ENCODE measurements at regions not wholly inside any gene's neighbourhood (a gene's known extent, or its start where the extent isn't known, plus 50 kb on each side); places are given as distances from the start of the nearest gene placed in this dataset.

DNA sequence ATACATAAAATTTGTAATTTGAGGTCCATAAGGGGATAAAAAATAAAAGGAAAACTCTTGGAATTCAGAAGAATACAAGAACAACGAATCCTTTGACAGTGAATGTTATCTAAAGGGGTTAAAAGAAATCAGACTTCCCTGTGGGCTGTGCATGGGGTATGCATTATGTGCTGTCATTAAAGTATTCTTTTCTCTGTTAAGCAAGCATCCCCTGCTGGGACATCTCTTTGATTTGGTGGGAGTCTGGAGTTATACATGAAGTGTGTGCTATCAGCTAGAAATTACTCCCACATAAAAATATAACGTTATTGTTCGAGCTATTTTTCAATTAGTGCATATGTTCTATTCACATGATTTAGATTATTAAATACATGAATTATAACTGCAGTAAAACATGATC is 195.2 kb downstream of the CENPW start:
- TF ChIP-seq, protein P1, sequence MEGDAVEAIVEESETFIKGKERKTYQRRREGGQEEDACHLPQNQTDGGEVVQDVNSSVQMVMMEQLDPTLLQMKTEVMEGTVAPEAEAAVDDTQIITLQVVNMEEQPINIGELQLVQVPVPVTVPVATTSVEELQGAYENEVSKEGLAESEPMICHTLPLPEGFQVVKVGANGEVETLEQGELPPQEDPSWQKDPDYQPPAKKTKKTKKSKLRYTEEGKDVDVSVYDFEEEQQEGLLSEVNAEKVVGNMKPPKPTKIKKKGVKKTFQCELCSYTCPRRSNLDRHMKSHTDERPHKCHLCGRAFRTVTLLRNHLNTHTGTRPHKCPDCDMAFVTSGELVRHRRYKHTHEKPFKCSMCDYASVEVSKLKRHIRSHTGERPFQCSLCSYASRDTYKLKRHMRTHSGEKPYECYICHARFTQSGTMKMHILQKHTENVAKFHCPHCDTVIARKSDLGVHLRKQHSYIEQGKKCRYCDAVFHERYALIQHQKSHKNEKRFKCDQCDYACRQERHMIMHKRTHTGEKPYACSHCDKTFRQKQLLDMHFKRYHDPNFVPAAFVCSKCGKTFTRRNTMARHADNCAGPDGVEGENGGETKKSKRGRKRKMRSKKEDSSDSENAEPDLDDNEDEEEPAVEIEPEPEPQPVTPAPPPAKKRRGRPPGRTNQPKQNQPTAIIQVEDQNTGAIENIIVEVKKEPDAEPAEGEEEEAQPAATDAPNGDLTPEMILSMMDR (IDR thresholded peaks at IDR 0.05): no peak
- no peak for TF ChIP-seq POLR2A (IDR thresholded peaks at IDR 0.05)

Data from thyroid gland (tissue), 4 donors.